VCaP (cell line): ENCODE measurements at regions not wholly inside any gene's neighbourhood (a gene's known extent, or its start where the extent isn't known, plus 50 kb on each side); places are given as distances from the start of the nearest gene placed in this dataset.
"Not testable (repeated sequence)": the region's sequence is repeated elsewhere in the genome, so short reads cannot be mapped to it uniquely, and the experiment has no call there.

Experiments used
- H3K27ac ChIP-seq: fragments of 450-650 bp; 2 replicates; pipeline ENCODE4 v1.5.1; 2017
- CTCF ChIP-seq: fragments of 450-650 bp; conservative IDR thresholded peaks from 2 replicates; pipeline ENCODE4 v1.5.1; 2017; ENCODE audit warnings: mild to moderate bottlenecking, moderate library complexity

GRCh38 chr11:21987261-21987660 is 205.6 kb upstream of the ANO5 start:
- TF ChIP-seq CTCF = no peak
- no peak overlapping the region for H3K27ac ChIP-seq

- TF ChIP-seq CTCF = no peak
- no peak overlapping the region for H3K27ac ChIP-seq
Observed at GRCh38 chr11:21988477-21988876, 204.4 kb upstream of the ANO5 start.

- H3K27ac ChIP-seq = not testable (repeated sequence)
Observed at GRCh38 chr11:22001803-22002202, 191.1 kb upstream of the ANO5 start.

GRCh38 chr11:22006901-22007300 is 186.0 kb upstream of the ANO5 start:
- no peak for TF ChIP-seq CTCF
- no peak overlapping the region for H3K27ac ChIP-seq

GRCh38 chr11:22031791-22032190 is 161.1 kb upstream of the ANO5 start:
- no peak overlapping the region for H3K27ac ChIP-seq
- TF ChIP-seq CTCF = no peak

- no peak overlapping the region for H3K27ac ChIP-seq
- no peak for TF ChIP-seq CTCF
Observed at GRCh38 chr11:22037505-22037904, 155.4 kb upstream of the ANO5 start.

- H3K27ac ChIP-seq = no peak overlapping the region
- no peak for TF ChIP-seq CTCF
Observed at GRCh38 chr11:22041039-22041438, 151.8 kb upstream of the ANO5 start.

- no peak for TF ChIP-seq CTCF
- H3K27ac ChIP-seq = no peak overlapping the region
Observed at GRCh38 chr11:22042081-22042480, 150.8 kb upstream of the ANO5 start.
